Ovary (tissue), 3 donors: ENCODE measurements at regions not wholly inside any gene's neighbourhood (a gene's known extent, or its start where the extent isn't known, plus 50 kb on each side); places are given as distances from the start of the nearest gene placed in this dataset.
"Not testable (repeated sequence)": the region's sequence is repeated elsewhere in the genome, so short reads cannot be mapped to it uniquely, and the experiment has no call there.

Experiments used
- EP300 ChIP-seq: sonication (generic); formaldehyde crosslinking; IDR thresholded peaks from one replicate; pipeline ENCODE4 v1.6.1; 2017; ENCODE audit warnings: antibody characterized with exemption
- POLR2A ChIP-seq: fragments of 450-650 bp; IDR thresholded peaks from one replicate; pipeline ENCODE4 v1.6.1; 2017; ENCODE audit warnings: antibody characterized with exemption, mild to moderate bottlenecking, moderate library complexity
- TF ChIP-seq, protein P1 (sequence below), 3 donors: fragments of 450-650 bp in 2 of 3; fragments of 200-600 bp in 1 of 3; IDR thresholded peaks; one replicate each; pipeline versions ENCODE4 v1.5.1 to v1.8.0; 2016 to 2022; ENCODE audit warnings: antibody characterized with exemption in 3 of 3, mild to moderate bottlenecking in 1 of 3
- donor health status: DM: no; HTN: no; CAD: no.

DNA sequence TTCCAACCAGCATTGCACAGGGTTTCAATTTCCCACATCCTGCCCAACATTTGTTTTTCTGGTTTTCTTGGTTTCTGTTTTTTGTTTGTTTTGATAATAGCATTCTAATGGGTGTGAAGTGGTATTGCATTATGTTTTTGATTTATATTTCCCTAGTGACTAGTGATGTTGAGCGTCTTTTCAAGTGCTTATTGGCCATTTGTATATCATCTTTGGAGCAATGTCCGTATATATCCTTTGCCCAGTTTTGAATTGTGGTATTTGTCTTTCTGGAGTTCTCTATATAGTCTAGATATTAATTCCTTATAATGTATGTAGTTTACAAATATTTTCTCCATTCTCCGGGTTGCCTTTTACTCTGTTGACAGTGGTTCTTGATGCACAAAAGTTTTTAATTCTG lies 2168.1 kb upstream of the DEFB115 start:
- TF ChIP-seq, protein P1, sequence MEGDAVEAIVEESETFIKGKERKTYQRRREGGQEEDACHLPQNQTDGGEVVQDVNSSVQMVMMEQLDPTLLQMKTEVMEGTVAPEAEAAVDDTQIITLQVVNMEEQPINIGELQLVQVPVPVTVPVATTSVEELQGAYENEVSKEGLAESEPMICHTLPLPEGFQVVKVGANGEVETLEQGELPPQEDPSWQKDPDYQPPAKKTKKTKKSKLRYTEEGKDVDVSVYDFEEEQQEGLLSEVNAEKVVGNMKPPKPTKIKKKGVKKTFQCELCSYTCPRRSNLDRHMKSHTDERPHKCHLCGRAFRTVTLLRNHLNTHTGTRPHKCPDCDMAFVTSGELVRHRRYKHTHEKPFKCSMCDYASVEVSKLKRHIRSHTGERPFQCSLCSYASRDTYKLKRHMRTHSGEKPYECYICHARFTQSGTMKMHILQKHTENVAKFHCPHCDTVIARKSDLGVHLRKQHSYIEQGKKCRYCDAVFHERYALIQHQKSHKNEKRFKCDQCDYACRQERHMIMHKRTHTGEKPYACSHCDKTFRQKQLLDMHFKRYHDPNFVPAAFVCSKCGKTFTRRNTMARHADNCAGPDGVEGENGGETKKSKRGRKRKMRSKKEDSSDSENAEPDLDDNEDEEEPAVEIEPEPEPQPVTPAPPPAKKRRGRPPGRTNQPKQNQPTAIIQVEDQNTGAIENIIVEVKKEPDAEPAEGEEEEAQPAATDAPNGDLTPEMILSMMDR (IDR thresholded peaks at IDR 0.05), result not testable (repeated sequence)
- TF ChIP-seq POLR2A, EP300: not testable (repeated sequence)
